Heart right ventricle (tissue), 16 donors: ENCODE measurements at regions not wholly inside any gene's neighbourhood (a gene's known extent, or its start where the extent isn't known, plus 50 kb on each side); places are given as distances from the start of the nearest gene placed in this dataset.

ENCODE experiments used
- ATAC-seq, 8 donors: fragments of 200-7000 bp; cut with Tn5 transposase; one replicate each; pipeline ENCODE4 v1.9.1; 2020; ENCODE audit warnings: mild to moderate bottlenecking in 8 of 8, moderate library complexity in 8 of 8, moderate number of reproducible peaks in 1 of 8
- DNase-seq, 2 donors: peaks; one replicate each; pipeline ENCODE4 v3.0.0-alpha.2; 2020
- H3K27ac ChIP-seq, 10 donors: fragments of 200-600 bp; sonication (generic) in 2 of 10; one replicate each; pipeline versions ENCODE4 v1.5.0 to v1.8.0; 2020 to 2022; ENCODE audit warnings: mild to moderate bottlenecking in 3 of 10
- H3K27me3 ChIP-seq, 7 donors: fragments of 200-600 bp; one replicate each; pipeline ENCODE4 v1.8.0; 2021 to 2022; ENCODE audit warnings: mild to moderate bottlenecking in 2 of 7
- H3K36me3 ChIP-seq, 9 donors: fragments of 200-600 bp; sonication (generic) in 1 of 9; one replicate each; pipeline versions ENCODE4 v1.5.0 to v1.8.0; 2020 to 2022; ENCODE audit warnings: mild to moderate bottlenecking in 2 of 9
- H3K4me1 ChIP-seq, 9 donors: fragments of 200-600 bp; sonication (generic) in 1 of 9; one replicate each; pipeline versions ENCODE4 v1.5.0 to v1.8.0; 2020 to 2022; ENCODE audit warnings: mild to moderate bottlenecking in 4 of 9
- H3K4me3 ChIP-seq, 10 donors: fragments of 200-600 bp; sonication (generic) in 2 of 10; one replicate each; pipeline versions ENCODE4 v1.5.0 to v1.8.0; 2020 to 2022; ENCODE audit warnings: mild to moderate bottlenecking in 7 of 10, moderate library complexity in 2 of 10
- H3K9me3 ChIP-seq, 11 donors: fragments of 200-600 bp in 10 of 11; sonication (generic) in 2 of 11; one replicate each; pipeline versions ENCODE4 v1.5.0 to v1.8.0; 2013 to 2022; ENCODE audit warnings: mild to moderate bottlenecking in 2 of 11, control low read depth in 1 of 11, moderate library complexity in 1 of 11
- WGBS, 2 donors: extraction: QIAGEN DNeasy Blood & Tissue Kit; methylation state at CpG; one replicate each; pipeline ENCODE4 v1.1.7; 2013; ENCODE audit warnings: inconsistent platforms in 1 of 2; 5-methylcytosine and 5-hydroxymethylcytosine counted together
- intact Hi-C, 10 donors: fragments of 100-400 bp; cut with DNase I; formaldehyde crosslinking; loops; one replicate each; pipeline versions ENCODE4 v1.11.1 to v1.14.2; 2022
- TF ChIP-seq, protein P1 (sequence below), 9 donors: fragments of 200-600 bp; sonication (generic) in 2 of 9; IDR thresholded peaks; one replicate each; pipeline versions ENCODE4 v1.5.0 to v1.8.0; 2021 to 2022; ENCODE audit warnings: antibody characterized with exemption in 9 of 9, mild to moderate bottlenecking in 5 of 9, moderate library complexity in 1 of 9
- donor health status: Arrhythmogenic right ventricular cardiomyopathy.
- donor health status: ischemic (EF 13 %, LVEDD 7.1; RV severe dilation, severe dysfunction).
- donor health status: healthy with polysubstance abuse.
- donor health status: DM: no; HTN: yes; CAD: no.
- donor health status: DM: no; HTN: no; CAD: no.
- donor health status: ischemic (EF 25% LVEDD 6.9; RV normal size, moderate dysfunction).
- donor health status: ischemic (EF 25% LVEDD 5.7; RV mildly dilated, moderate dysfunction).
- donor health status: healthy.
- donor health status: DM: yes; HTN: yes; CAD: no.
- donor health status: Ischemic cardiomyopathy.
- donor health status: ischemic (EF 35%, LVEDD 5.7; RV mildly dilated, moderate dysfunction).
- donor health status: nonischemic (EF 11% LVEDD 7.7; RV severe dilation, severe dysfunction).
- donor health status: DM: yes; HTN: yes; CAD: no.
- donor health status: PGD.
- donor health status: ischemic (EF 29% LVEDD 5.4; RV normal size, mild dysfunction).
- donor health status: nonischemic (EF 23%, LVEDD 6.1; RV moderate dilation, normal function).

DNA sequence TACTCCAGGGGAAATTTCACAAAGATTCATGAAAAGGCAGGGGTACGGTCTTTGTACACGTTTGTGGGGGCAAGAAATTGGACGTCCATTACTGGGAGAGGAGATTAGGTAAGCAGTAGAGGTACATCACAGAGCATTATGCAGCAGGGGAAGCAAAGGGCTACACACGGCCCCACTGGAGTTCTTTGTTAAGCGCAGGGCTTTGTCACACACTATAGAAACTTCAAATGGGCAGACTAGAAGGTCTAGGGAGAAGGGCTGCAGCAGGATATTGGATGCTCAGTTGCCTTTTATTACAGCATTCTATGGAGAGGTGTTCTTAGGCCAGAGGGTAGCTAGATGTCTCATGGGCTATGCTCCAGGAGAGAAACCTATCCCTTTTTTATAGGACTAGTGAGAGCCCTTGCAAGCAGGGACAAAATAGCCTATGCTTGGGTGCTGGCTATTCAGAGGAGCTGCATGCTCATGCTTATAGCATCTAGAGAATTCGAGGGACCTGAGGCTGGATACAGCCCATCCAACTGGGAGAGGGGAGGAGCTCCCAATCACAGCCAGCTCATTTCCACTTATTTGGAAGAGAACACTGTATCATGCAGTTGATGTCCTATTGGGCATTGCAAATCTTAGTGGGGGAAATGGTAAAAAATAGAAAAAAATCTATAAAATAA lies 506.4 kb upstream of the ADAMTS9 start:
- ATAC-seq (no peak), DNase-seq (no peak)
- 89 to 92% methylated on average over 6 of the region's 6 CpGs for WGBS, 2 donors
- Histone ChIP-seq H3K27ac (no peak overlapping the region), H3K4me1 (peaks cover 0 to 8% (median 0%) of the 10 kb centered on the region in 9 donors), H3K9me3 (no peaks in the 10 kb centered on the region), H3K36me3 (no peaks in the 10 kb centered on the region), H3K27me3 (no peaks in the 10 kb centered on the region), H3K4me3 (no peak overlapping the region)
- TF ChIP-seq, protein P1, sequence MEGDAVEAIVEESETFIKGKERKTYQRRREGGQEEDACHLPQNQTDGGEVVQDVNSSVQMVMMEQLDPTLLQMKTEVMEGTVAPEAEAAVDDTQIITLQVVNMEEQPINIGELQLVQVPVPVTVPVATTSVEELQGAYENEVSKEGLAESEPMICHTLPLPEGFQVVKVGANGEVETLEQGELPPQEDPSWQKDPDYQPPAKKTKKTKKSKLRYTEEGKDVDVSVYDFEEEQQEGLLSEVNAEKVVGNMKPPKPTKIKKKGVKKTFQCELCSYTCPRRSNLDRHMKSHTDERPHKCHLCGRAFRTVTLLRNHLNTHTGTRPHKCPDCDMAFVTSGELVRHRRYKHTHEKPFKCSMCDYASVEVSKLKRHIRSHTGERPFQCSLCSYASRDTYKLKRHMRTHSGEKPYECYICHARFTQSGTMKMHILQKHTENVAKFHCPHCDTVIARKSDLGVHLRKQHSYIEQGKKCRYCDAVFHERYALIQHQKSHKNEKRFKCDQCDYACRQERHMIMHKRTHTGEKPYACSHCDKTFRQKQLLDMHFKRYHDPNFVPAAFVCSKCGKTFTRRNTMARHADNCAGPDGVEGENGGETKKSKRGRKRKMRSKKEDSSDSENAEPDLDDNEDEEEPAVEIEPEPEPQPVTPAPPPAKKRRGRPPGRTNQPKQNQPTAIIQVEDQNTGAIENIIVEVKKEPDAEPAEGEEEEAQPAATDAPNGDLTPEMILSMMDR (IDR thresholded peaks at IDR 0.05) = no peak
- intact Hi-C loops = no loop called here

DNA sequence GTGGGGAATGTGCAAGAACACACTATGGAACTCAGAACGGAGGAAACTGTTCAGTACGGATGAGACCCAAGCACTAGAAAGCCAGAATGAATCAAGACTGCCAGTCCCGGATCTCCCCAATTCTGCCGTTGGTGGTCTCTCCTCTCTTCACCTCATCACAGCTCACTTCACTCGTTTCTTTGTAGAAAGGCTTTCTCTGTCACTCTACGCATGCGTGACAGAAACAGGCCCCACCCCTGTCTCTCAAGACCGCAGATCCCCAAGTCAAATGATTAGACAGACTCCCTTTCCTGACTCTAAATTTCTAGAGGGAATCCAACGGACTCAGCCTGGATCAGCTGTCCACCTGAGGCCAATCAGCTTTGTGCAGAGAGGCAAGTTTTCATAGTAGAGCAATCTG lies 505.7 kb upstream of the ADAMTS9 start:
- no peak for DNase-seq
- 90 to 95% methylated on average over 9 of the region's 9 CpGs for WGBS, 2 donors
- Histone ChIP-seq H3K4me3 (no peak overlapping the region), H3K27me3 (no peaks in the 10 kb centered on the region), H3K9me3 (no peaks in the 10 kb centered on the region), H3K27ac (no peak overlapping the region), H3K36me3 (no peaks in the 10 kb centered on the region), H3K4me1 (peaks cover 0 to 8% (median 0%) of the 10 kb centered on the region in 9 donors)
- intact Hi-C loops = no loop called here
- TF ChIP-seq, protein P1 (IDR thresholded peaks at IDR 0.05) = no peak
- no peak for ATAC-seq

DNA sequence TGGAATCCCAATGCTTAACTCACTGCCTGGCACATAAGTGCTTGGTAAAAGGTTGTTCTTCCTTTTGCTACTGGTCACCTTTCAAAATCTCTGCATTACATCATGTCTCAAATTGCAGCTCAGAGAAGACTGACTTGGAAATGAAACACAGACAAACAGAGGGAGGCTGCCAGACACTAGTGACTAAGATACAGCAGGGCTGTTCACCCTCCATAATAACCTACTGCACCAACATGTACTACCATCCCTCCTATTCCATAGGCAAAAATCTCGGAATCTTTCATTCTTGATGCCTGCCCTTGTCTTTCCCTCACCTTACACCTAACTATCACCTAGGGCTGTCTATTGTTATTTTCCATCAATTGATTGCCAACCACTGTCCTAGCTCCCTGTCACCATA lies 502.3 kb upstream of the ADAMTS9 start:
- no peak overlapping the region for H3K27ac ChIP-seq
- WGBS, 2 donors = 41 to 93% methylated on average over 1 of the region's 1 CpG
- H3K4me1 ChIP-seq = peaks cover 0 to 8% (median 0%) of the 10 kb centered on the region in 9 donors
- TF ChIP-seq, protein P1 (IDR thresholded peaks at IDR 0.05) = no peak
- no peaks in the 10 kb centered on the region for H3K27me3 ChIP-seq
- H3K4me3 ChIP-seq = no peak overlapping the region
- peaks cover 0 to 7% (median 0%) of the 10 kb centered on the region in 11 donors for H3K9me3 ChIP-seq
- intact Hi-C loops = no loop called here
- H3K36me3 ChIP-seq = no peaks in the 10 kb centered on the region
- ATAC-seq (peak in 1 of 8 donors; percentile 47), DNase-seq (no peak)

DNA sequence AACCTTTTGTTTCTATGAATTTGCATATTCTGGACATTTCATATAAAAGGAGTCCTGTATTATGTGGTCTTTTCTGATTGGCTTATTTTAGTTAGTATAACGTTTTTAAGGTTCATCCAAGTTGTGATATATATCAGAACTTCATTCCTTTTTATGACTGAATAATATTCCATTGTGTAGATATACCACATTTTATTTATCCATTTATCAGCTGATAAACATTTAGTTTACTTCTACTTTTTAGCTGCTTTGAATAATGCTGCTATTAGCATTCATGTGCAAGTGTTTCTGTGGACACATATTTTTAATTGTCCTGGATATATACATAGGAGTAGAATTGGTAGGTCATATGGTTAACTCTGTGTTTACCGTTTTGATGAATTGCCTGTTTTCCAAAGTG lies 498.5 kb upstream of the ADAMTS9 start:
- DNase-seq (no peak), ATAC-seq (no peak)
- Histone ChIP-seq H3K4me3 (no peak overlapping the region), H3K9me3 (peaks cover 0 to 7% (median 0%) of the 10 kb centered on the region in 11 donors), H3K27ac (no peak overlapping the region), H3K27me3 (no peaks in the 10 kb centered on the region), H3K4me1 (peaks cover 2 to 23% (median 11%) of the 10 kb centered on the region in 9 donors), H3K36me3 (no peaks in the 10 kb centered on the region)
- TF ChIP-seq, protein P1 (IDR thresholded peaks at IDR 0.05) = no peak
- WGBS, 2 donors = 86 to 94% methylated on average over 2 of the region's 2 CpGs
- intact Hi-C loops = no loop called here
